ENCODE measurements at regions not wholly inside any gene's neighbourhood (a gene's known extent, or its start where the extent isn't known, plus 50 kb on each side); places are given as distances from the start of the nearest gene placed in this dataset.

- WGBS, 2 donors (ENCODE audit: low coverage in 1 of 2): 89 to 92% methylated on average over 2 of the region's 2 CpGs
- no peaks in the 10 kb centered on the region for H3K4me1 ChIP-seq
- H3K4me3 ChIP-seq: no peak overlapping the region
- TF ChIP-seq POLR2A (IDR thresholded peaks at IDR 0.05): no peak
- TF ChIP-seq EP300 (IDR thresholded peaks at IDR 0.05): no peak
- TF ChIP-seq POLR2AphosphoS5 (IDR thresholded peaks at IDR 0.05): no peak
- TF ChIP-seq CTCF (IDR thresholded peaks at IDR 0.05): no peak
- no peaks in the 10 kb centered on the region for H3K27me3 ChIP-seq
- H3K36me3 ChIP-seq: no peaks in the 10 kb centered on the region
- ATAC-seq: no peak
- no peak overlapping the region for H3K27ac ChIP-seq
- H3K9me3 ChIP-seq: no peaks in the 10 kb centered on the region
Measured at GRCh38 chr18:29140590-29140989, 963.7 kb upstream of the CDH2 start.

GRCh38 chr18:29137773-29138495, 961.0 kb upstream of the CDH2 start:
- H3K27ac ChIP-seq: no peak overlapping the region
- no peak for TF ChIP-seq EP300 (IDR thresholded peaks at IDR 0.05)
- no peak for TF ChIP-seq POLR2A (IDR thresholded peaks at IDR 0.05)
- TF ChIP-seq CTCF (IDR thresholded peaks at IDR 0.05): no peak
- TF ChIP-seq POLR2AphosphoS5 (IDR thresholded peaks at IDR 0.05): no peak
- no peaks in the 10 kb centered on the region for H3K27me3 ChIP-seq
- 94 to 100% methylated on average over 1 of the region's 1 CpG for WGBS, 2 donors (ENCODE audit: low coverage in 1 of 2)
- H3K4me1 ChIP-seq: no peaks in the 10 kb centered on the region
- ATAC-seq: no peak
- no peaks in the 10 kb centered on the region for H3K9me3 ChIP-seq
- no peaks in the 10 kb centered on the region for H3K36me3 ChIP-seq
- no peak overlapping the region for H3K4me3 ChIP-seq

- WGBS, 2 donors (ENCODE audit: low coverage in 1 of 2): 69 to 86% methylated on average over 1 of the region's 1 CpG
- Histone ChIP-seq H3K9me3 (no peaks in the 10 kb centered on the region), H3K36me3 (no peaks in the 10 kb centered on the region), H3K4me3 (no peak overlapping the region), H3K27ac (no peak overlapping the region), H3K27me3 (no peaks in the 10 kb centered on the region), H3K4me1 (no peaks in the 10 kb centered on the region)
- no peak for ATAC-seq
- no peak for TF ChIP-seq EP300 (IDR thresholded peaks at IDR 0.05)
- TF ChIP-seq POLR2A (IDR thresholded peaks at IDR 0.05): no peak
- TF ChIP-seq CTCF (IDR thresholded peaks at IDR 0.05): no peak
- TF ChIP-seq POLR2AphosphoS5 (IDR thresholded peaks at IDR 0.05): no peak
Measured at GRCh38 chr18:29123706-29124530, 947.0 kb upstream of the CDH2 start.

GRCh38 chr18:29104671-29105070, 927.7 kb upstream of the CDH2 start:
- WGBS, 2 donors (ENCODE audit: low coverage in 1 of 2): 63 to 71% methylated on average over 6 of the region's 6 CpGs
- Histone ChIP-seq H3K36me3 (no peaks in the 10 kb centered on the region), H3K4me1 (no peaks in the 10 kb centered on the region), H3K27ac (no peak overlapping the region), H3K9me3 (no peaks in the 10 kb centered on the region), H3K4me3 (no peak overlapping the region), H3K27me3 (no peaks in the 10 kb centered on the region)
- no peak for ATAC-seq
- no peak for TF ChIP-seq POLR2AphosphoS5 (IDR thresholded peaks at IDR 0.05)
- TF ChIP-seq EP300 (IDR thresholded peaks at IDR 0.05): no peak
- TF ChIP-seq CTCF (IDR thresholded peaks at IDR 0.05): no peak
- no peak for TF ChIP-seq POLR2A (IDR thresholded peaks at IDR 0.05)
